ENCODE measurements at regions not wholly inside any gene's neighbourhood (a gene's known extent, or its start where the extent isn't known, plus 50 kb on each side); places are given as distances from the start of the nearest gene placed in this dataset.
"Not testable (repeated sequence)": the region's sequence is repeated elsewhere in the genome, so short reads cannot be mapped to it uniquely, and the experiment has no call there.

- TF ChIP-seq CTCF (conservative IDR thresholded peaks at IDR 0.05; ENCODE audit: low read depth): no peak
- H3K27ac ChIP-seq: peak overlapping the region; percentile 77
- DNase-seq (ENCODE audit: low spot score): no peak
- ChIA-PET POLR2A (ENCODE audit: low non-redundant PET) (no interaction called here), CTCF (interaction anchor here (0.7 to 1.3 kb wide), 2 partner anchors 15 to 218 kb away, joined by 3 to 4 read pairs; no protein-coding TSS in a partner anchor)
Measured at GRCh38 chr2:174681099-174682006, 82.9 kb downstream of the CHRNA1 start.

GRCh38 chr2:174680221-174680620 lies 82.6 kb upstream of the WIPF1 start:
- no peak for DNase-seq (ENCODE audit: low spot score)
- no peak for TF ChIP-seq CTCF (conservative IDR thresholded peaks at IDR 0.05; ENCODE audit: low read depth)
- ChIA-PET POLR2A (ENCODE audit: low non-redundant PET) (no interaction called here), CTCF (interaction anchor here (1.3 kb wide), 1 partner anchor 20 kb away, joined by 5 read pairs; no protein-coding TSS in a partner anchor)
- H3K27ac ChIP-seq: no peak overlapping the region

- DNase-seq (ENCODE audit: low spot score): no peak
- no peak for TF ChIP-seq CTCF (conservative IDR thresholded peaks at IDR 0.05; ENCODE audit: low read depth)
- ChIA-PET POLR2A (ENCODE audit: low non-redundant PET) (no interaction called here), CTCF (no interaction called here)
- no peak overlapping the region for H3K27ac ChIP-seq
Measured at GRCh38 chr2:174678395-174678794, 80.8 kb upstream of the WIPF1 start.

DNA sequence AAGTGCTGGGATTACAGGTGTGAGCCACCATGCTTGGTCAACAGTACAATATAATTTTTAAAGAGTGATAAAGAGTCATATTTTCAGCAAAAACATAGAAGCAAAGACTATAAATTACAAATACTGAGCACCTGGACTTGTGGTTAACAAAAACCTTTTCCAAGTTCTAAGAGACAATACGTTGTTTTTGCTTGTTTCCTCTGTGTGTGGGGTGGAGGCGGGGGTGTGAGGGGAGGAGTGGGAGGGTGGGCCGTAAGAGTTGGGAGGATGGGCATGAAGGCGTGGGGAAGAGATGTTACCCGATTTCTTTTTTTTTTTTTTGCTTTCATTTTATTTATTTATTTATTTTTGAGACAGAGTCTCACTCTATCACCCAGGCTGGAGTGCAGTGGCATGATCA lies 78.0 kb upstream of the WIPF1 start:
- CTCF ChIA-PET: no interaction called here
- no peak for DNase-seq (ENCODE audit: low spot score)
- POLR2A ChIA-PET (ENCODE audit: low non-redundant PET): no interaction called here
- H3K27ac ChIP-seq: no peak overlapping the region
- TF ChIP-seq CTCF (conservative IDR thresholded peaks at IDR 0.05; ENCODE audit: low read depth): no peak

- POLR2A ChIA-PET (ENCODE audit: low non-redundant PET): no interaction called here
- DNase-seq (ENCODE audit: low spot score): no peak
- CTCF ChIA-PET: no interaction called here
Measured at GRCh38 chr2:174673876-174674275, 76.3 kb upstream of the WIPF1 start.

DNA sequence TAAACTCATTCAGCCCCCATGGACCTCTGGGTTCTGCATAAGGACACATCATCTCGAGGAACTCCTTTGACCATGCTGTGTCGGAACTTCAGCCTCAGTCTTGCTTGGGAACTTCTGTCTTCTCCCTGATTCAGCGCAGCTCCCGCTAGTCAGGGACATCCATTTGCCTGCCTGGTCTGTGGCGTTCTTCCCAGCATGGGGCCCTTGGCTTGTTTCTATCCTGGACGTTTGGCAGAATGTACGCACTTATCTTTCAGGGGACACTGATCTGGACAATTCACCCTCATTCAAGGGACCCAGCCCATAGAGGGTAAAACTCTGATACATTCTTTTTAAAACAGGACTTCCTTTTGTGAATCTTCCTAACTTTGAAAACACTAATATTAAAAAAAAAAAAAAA lies 75.8 kb upstream of the WIPF1 start:
- TF ChIP-seq CTCF (conservative IDR thresholded peaks at IDR 0.05; ENCODE audit: low read depth): no peak
- ChIA-PET CTCF (no interaction called here), POLR2A (ENCODE audit: low non-redundant PET) (no interaction called here)
- no peak for DNase-seq (ENCODE audit: low spot score)
- H3K27ac ChIP-seq: no peak overlapping the region

More at GRCh38 chr2:174673876-174674275, 76.3 kb upstream of the WIPF1 start:
- H3K27ac ChIP-seq: no peak overlapping the region
- no peak for TF ChIP-seq CTCF (conservative IDR thresholded peaks at IDR 0.05; ENCODE audit: low read depth)

DNA sequence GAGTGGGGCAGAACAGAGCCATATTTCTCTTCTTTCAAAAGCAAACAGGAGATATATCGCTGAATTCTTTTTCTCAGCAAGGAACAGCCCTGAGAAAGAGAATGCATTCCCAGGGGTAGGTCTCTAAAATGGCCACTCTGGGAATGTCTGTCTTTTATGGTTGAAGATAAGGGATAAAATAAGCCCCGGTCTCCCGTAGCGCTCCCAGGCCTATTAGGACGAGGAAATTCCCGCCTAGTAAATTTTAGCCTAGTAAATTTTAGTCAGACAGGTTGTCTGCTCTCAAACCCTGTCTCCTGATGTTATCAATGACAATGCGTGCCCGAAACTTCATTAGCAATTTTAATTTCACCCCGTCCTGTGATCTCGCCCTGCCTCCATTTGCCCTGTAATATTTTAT lies 73.9 kb upstream of the WIPF1 start:
- CTCF ChIA-PET; POLR2A ChIA-PET (ENCODE audit: low non-redundant PET); H3K27ac ChIP-seq; DNase-seq (ENCODE audit: low spot score): not testable (repeated sequence)
